ENCODE measurements at regions not wholly inside any gene's neighbourhood (a gene's known extent, or its start where the extent isn't known, plus 50 kb on each side); places are given as distances from the start of the nearest gene placed in this dataset.

- ATAC-seq (ENCODE audit: low read depth) (no peak), DNase-seq (no peak)
- Histone ChIP-seq H2BK20ac (ENCODE audit: low read depth, low read length) (no peak overlapping the region), H2BK15ac (ENCODE audit: low read depth, low read length) (no peak overlapping the region), H3K23ac (ENCODE audit: low read depth, low read length) (no peak overlapping the region), H2BK5ac (ENCODE audit: low read depth, low read length, poor library complexity, severe bottlenecking) (no peak overlapping the region), H4K8ac (ENCODE audit: low read depth in 2 of 2, low read length in 2 of 2) (no peak overlapping the region), H3K36me3 (ENCODE audit: control insufficient read depth, insufficient read depth, low read length) (no peaks in the 10 kb centered on the region), H3K56ac (ENCODE audit: extremely low read depth, insufficient read depth, low read length) (no peak overlapping the region), H3K18ac (ENCODE audit: low read depth, low read length) (no peak overlapping the region), H4K20me1 (ENCODE audit: insufficient read depth, low read length) (no peaks in the 10 kb centered on the region), H3K9me1 (ENCODE audit: insufficient read depth, low read length) (no peaks in the 10 kb centered on the region), H4K5ac (ENCODE audit: low read depth, low read length) (no peak overlapping the region), H3K27ac (ENCODE audit: insufficient read depth, low read length) (no peak overlapping the region), H3K9ac (ENCODE audit: low read depth, low read length) (no peak overlapping the region), H3K9me3 (ENCODE audit: control insufficient read depth, insufficient read depth, low read length) (no peaks in the 10 kb centered on the region), H2AK5ac (ENCODE audit: low read depth, low read length) (no peak overlapping the region), H4K91ac (ENCODE audit: insufficient read depth, low read depth, low read length) (no peak overlapping the region), H3K14ac (replicated peaks; ENCODE audit: low read depth, low read length) (no peak overlapping the region), H3K79me1 (ENCODE audit: low read depth in 1 of 2, low read length in 2 of 2) (no peaks in the 10 kb centered on the region), H3K4me3 (ENCODE audit: insufficient read depth, low read depth, low read length) (no peak overlapping the region), H3K27me3 (ENCODE audit: control insufficient read depth, insufficient read depth, low read length) (no peaks in the 10 kb centered on the region), H2AK9ac (replicated peaks; ENCODE audit: low read depth, low read length, poor library complexity) (no peak overlapping the region), H2AFZ (replicated peaks; ENCODE audit: low read length, poor library complexity) (no peak overlapping the region), H3K4ac (ENCODE audit: low read depth, low read length) (no peak overlapping the region), H2BK120ac (ENCODE audit: low read depth, low read length) (no peak overlapping the region), H3K4me2 (ENCODE audit: low read depth, low read length) (no peak overlapping the region), H3K4me1 (ENCODE audit: control insufficient read depth, insufficient read depth, low read length) (no peaks in the 10 kb centered on the region)
- intact Hi-C loops (cut with micrococcal nuclease): no loop called here
- in situ Hi-C loops (cut with MboI; ENCODE audit: low sequenced_read_pairs): no loop called here
- dilution Hi-C loops (cut with HindIII; ENCODE audit: low sequenced_read_pairs, unreplicated experiment): no loop called here
- POLR2A ChIA-PET (ENCODE audit: unreplicated experiment): no interaction called here
- CTCF ChIA-PET: no interaction called here
- BruUV-seq (replicated peaks): no TSS peak
- no peak for TF ChIP-seq NFE2L2 (IDR thresholded peaks at IDR 0.05; ENCODE audit: low read depth, low read length)
- no peak for TF ChIP-seq FOS (IDR thresholded peaks at IDR 0.05; ENCODE audit: low read depth, low read length)
- TF ChIP-seq RAD21 (IDR thresholded peaks at IDR 0.05; ENCODE audit: low read length): no peak
- TF ChIP-seq MAFK (IDR thresholded peaks at IDR 0.05; ENCODE audit: low read depth, low read length): no peak
- TF ChIP-seq RFX5 (IDR thresholded peaks at IDR 0.05; ENCODE audit: low read depth, low read length): no peak
- TF ChIP-seq CTCF (conservative IDR thresholded peaks at IDR 0.05; ENCODE audit: low read depth, low read length): no peak
These were observed 170.1 kb downstream of the DPY19L2 start for GRCh38 chr12:63498239-63498638.
